Putamen (tissue), 1 donor: ENCODE measurements at regions not wholly inside any gene's neighbourhood (a gene's known extent, or its start where the extent isn't known, plus 50 kb on each side); places are given as distances from the start of the nearest gene placed in this dataset.
"Not testable (repeated sequence)": the region's sequence is repeated elsewhere in the genome, so short reads cannot be mapped to it uniquely, and the experiment has no call there.

Experiments used
- DNase-seq: peaks from one replicate; pipeline ENCODE4 v3.0.0-alpha.2; 2016; ENCODE audit warnings: low spot score

DNA sequence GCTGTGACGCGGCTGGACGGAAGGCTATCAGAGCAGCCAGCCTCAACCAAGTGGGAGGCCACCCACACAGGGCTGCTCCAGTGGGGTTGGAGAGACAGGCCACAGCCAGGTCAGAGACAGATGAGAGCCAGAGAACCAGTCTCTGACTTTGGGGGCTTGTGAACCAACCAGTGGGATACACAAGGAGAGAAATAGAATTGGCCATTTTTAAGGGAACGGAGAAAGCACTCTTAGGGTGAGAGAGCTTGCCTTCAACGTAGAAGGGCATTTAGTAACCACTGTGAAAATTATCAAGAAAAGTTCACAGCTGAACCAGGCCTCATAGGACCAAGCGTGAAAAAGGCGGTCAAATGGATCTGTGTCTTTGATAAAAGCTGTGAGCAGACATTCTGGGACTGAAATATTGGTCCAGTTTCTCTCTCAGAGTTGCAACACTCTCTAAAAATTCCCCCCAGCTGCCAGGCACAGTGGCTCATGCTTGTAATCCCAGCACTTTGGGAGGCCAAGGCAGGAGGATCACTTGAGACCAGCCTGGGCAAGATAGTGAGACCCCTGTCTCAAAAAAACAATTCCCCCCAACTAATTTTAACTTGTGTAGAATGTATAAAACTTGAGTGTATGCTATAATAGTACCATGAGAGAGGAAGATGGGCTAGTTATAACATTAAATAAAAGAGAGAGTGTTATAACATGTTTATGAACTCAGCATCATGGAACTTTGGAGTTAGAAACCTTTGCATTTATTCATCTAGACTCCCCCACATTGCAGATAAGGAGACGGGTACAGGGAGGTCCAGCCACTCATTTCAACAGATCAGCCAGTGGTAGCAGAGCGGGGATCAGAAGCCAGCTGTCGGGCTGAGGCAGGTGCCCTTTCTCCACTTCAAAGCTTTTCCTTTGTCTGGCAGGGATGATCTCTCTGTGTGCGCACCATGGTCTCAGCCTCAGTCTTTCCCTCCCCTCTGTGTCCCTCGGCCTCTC lies 132.2 kb downstream of the NPIPB11 start:
- DNase-seq, result not testable (repeated sequence)

GRCh38 chr16:29273298-29274054 lies 133.0 kb downstream of the NPIPB11 start:
- not testable (repeated sequence) for DNase-seq

- DNase-seq, result not testable (repeated sequence)
These were observed 134.5 kb downstream of the NPIPB11 start for GRCh38 chr16:29271721-29272675.

DNA sequence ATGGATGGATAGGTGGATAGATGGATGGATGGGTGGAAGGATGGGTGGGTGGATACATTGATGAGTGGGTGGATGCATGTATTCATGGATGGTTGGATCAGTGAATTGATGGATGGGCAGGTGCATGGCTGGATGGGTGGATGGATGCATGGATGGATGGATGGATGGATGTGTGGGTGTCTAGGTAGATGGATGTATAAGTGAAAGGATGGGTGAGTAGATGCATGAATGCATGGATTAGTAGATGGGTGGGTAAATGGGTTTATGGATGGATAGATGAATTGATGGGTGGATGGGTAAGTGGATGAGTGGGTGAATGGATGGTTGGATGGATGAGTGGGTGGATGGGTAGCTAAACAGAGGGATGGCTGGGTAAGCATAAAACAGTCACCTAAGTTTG lies 135.6 kb downstream of the NPIPB11 start:
- DNase-seq, result not testable (repeated sequence)

- not testable (repeated sequence) for DNase-seq
These were observed 136.5 kb downstream of the NPIPB11 start for GRCh38 chr16:29270033-29270432.

GRCh38 chr16:29269192-29269811 lies 137.2 kb downstream of the NPIPB11 start:
- not testable (repeated sequence) for DNase-seq

- DNase-seq, result not testable (repeated sequence)
These were observed 137.7 kb downstream of the NPIPB11 start for GRCh38 chr16:29268785-29269191.

- DNase-seq, result not testable (repeated sequence)
These were observed 138.2 kb downstream of the NPIPB11 start for GRCh38 chr16:29268348-29268747.

- not testable (repeated sequence) for DNase-seq
These were observed 138.6 kb downstream of the NPIPB11 start for GRCh38 chr16:29267891-29268290.

- DNase-seq, result not testable (repeated sequence)
These were observed 139.4 kb downstream of the NPIPB11 start for GRCh38 chr16:29267055-29267619.

- DNase-seq, result not testable (repeated sequence)
These were observed 139.9 kb downstream of the NPIPB11 start for GRCh38 chr16:29266612-29267011.

GRCh38 chr16:29265255-29265853 lies 141.2 kb downstream of the NPIPB11 start:
- not testable (repeated sequence) for DNase-seq

GRCh38 chr16:29264080-29264837 lies 142.3 kb downstream of the NPIPB11 start:
- not testable (repeated sequence) for DNase-seq

GRCh38 chr16:29262725-29263124 lies 143.8 kb downstream of the NPIPB11 start:
- DNase-seq, result not testable (repeated sequence)

DNA sequence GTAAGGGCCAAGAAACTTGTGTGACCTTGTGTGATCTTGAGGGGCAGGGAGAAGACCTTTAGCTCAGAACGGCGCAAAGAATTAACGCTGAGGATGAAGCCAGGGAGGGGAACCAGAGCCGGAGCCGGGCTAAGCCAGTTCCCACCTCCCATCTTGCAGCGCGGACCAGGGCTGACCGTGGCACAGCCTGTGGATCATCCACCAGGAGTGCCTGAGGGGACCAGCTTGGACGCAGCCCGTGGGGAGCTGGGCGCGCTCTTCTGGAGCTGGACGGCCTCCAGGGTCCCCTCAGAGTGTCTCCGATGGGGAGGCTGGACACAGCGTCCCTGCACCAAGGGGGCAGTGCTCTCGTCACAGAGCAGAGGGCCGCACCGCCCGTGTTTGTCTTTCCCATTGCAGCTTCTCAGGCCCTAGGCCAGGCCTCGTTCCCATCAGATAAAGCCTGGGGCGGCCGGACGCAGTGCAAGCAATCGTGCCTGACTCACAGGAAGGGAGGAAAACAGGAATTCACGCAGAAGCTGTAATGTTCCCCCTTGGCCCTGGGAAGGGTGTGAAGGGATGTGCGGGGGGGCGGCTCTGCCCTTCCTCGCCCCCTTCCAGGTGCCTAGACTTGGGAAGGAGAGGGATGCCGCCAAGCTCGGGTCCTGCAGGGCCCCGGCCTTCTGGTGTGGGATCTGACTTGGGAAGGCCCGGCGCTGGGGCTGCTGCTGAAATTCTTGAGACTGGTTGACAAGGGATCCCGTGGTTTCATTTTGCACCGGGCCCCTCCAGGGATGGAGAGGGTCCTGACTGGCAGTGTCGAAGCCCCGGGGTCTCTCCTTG lies 144.9 kb downstream of the NPIPB11 start:
- not testable (repeated sequence) for DNase-seq

DNA sequence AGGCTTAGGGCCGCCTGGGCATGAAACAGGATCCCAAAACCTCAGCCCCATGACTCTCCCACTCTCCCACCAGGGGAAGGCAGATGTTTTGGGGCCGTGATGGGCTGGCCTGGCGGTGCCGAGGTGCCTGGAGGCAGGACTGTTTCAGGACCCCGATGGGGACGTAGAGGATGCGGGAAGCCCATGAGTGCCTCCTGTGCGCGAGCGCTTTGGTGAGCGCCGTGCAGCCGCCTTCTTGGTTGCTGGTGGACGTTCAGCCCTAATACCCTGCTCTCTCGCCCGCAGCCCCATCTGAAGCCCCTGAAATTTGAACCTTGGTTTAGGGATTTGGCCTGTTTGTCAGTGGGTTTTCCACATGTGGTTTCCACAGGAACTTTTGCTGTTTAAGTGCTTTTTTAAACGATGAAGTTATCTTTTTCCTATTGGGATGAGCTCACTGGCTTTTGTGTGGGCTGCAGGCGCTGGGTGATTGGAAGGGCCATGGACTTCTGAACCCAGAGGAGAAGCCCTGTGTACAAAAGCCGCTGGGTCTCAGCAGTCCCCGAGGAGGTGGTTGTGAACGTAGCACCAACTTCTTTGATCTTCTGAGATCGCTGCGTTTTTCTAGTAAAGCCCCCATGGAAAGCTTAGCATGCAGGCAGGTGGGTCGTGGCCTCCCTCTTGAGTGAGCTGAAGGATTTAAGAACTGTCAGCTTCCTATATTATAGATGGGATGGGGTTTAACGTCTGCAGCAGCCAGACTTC lies 145.7 kb downstream of the NPIPB11 start:
- DNase-seq, result not testable (repeated sequence)

DNA sequence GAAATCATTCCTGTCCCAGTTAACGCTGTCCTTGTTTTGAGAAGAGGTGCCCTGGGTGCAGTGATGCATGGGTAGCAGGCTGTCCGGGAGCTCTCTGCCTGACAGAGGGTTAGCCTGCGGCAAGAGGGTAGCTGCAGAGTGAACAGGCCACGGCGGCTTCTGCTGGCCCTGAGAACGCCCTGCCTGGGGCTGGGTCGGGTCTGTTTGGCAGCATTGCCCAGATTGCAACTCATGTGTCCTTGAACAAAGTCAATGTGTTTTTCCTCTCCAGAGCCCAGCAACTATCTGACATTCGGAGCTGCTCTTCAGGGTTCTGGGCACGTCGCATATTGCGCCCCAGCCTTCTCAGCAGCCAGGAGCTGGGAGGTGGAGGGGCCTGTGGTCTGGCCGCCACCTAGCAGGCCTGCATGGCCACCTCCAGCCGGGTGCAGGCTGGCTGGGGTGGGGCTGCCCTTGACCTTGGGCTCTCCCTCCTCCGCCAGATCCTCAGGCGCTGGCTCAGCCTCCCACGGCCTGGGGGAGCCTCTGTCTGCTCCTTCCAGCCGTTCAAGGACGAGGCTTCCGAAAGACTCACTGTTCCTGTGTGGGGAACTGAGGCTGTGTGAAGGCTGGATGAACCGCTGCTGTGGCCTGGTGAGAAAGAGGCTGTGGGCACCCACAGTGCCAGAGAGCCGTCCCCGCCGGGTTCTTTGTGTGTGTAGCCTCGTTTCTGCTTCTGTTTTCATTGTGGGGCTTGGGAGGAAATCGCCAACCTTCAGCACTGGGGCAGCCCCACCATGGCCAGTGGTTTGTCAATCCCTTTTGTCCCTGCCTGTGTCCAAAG lies 146.7 kb downstream of the NPIPB11 start:
- not testable (repeated sequence) for DNase-seq
